C4-2B (cell line): ENCODE measurements at regions not wholly inside any gene's neighbourhood (a gene's known extent, or its start where the extent isn't known, plus 50 kb on each side); places are given as distances from the start of the nearest gene placed in this dataset.

Experiments
- ZFX ChIP-seq: fragments of 450-650 bp; IDR thresholded peaks from 2 replicates; pipeline ENCODE4 v1.6.1; 2017
- TF ChIP-seq, protein P1 (sequence below): fragments of 450-650 bp; conservative IDR thresholded peaks from 2 replicates; pipeline ENCODE4 v1.5.1; 2017; ENCODE audit warnings: mild to moderate bottlenecking

DNA sequence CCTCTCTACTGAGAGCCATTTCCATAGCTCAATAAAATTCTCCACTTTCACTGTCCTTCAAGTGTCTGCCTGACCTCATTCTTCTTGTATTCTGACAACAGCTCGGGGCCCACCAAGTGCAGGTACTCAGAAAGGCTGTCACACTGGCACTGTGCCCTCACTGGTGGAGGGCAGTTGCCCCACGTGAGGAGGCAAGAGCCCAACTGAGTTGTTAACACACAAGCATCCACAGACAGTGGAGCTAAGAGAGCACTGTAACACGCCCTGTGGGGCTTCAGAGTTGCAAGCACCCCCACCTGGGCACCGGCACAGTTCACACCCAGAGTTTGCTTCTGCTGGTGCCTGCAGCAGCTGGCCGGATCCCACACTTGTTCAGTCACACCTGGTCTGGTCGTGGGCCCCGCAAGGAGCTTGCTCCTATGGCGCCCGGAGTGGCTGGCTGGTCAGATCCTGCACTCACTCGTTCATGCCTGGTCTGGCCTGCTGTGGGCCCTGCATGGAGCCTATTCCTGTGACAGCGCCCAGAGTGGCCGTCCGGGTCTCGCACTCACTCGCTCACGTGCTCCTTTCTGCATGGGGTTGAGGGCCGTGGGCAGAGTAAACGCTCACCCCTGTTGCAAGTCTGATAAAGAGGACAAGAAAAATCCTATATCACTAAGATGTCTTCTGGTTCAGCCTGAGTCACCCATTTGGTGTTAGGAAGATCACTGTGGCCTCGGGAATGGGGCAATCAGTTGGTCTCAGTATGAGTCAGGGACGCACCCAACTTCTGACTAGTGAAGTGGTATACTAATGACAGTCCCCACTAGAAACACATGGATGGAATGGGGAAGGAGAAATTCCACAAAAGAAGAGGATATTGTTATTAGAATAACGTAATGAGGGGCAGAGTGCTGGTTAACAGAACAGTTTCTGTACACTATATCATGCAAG lies 87.0 kb upstream of the CCNH start:
- TF ChIP-seq, protein P1, sequence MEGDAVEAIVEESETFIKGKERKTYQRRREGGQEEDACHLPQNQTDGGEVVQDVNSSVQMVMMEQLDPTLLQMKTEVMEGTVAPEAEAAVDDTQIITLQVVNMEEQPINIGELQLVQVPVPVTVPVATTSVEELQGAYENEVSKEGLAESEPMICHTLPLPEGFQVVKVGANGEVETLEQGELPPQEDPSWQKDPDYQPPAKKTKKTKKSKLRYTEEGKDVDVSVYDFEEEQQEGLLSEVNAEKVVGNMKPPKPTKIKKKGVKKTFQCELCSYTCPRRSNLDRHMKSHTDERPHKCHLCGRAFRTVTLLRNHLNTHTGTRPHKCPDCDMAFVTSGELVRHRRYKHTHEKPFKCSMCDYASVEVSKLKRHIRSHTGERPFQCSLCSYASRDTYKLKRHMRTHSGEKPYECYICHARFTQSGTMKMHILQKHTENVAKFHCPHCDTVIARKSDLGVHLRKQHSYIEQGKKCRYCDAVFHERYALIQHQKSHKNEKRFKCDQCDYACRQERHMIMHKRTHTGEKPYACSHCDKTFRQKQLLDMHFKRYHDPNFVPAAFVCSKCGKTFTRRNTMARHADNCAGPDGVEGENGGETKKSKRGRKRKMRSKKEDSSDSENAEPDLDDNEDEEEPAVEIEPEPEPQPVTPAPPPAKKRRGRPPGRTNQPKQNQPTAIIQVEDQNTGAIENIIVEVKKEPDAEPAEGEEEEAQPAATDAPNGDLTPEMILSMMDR: no peak
- TF ChIP-seq ZFX: no peak
